Common myeloid progenitor, CD34-positive (primary cell): ENCODE measurements at regions not wholly inside any gene's neighbourhood (a gene's known extent, or its start where the extent isn't known, plus 50 kb on each side); places are given as distances from the start of the nearest gene placed in this dataset.

Source experiments
- CTCF ChIA-PET: fragments of 350-600 bp; sonication (Branson Sonifier 250); formaldehyde crosslinking; loops from one replicate; lab custom pipeline; 2021; ENCODE audit warnings: antibody characterized with exemption; lab: Charles Lee
- POLR2A ChIA-PET: fragments of 350-600 bp; sonication (Branson Sonifier 250); formaldehyde crosslinking; loops from one replicate; lab custom pipeline; 2021; ENCODE audit warnings: antibody characterized with exemption; lab: Charles Lee
- DNase-seq, 3 donors: peaks; one replicate each; pipeline versions ENCODE4 v3.0.0 to v3.0.0-alpha.2; 2013
- H3K27ac ChIP-seq, 2 experiments: 1 replicate in 1 of 2; 2 replicates in 1 of 2; pipeline ENCODE4 v1.7.0; 2013; ENCODE audit warnings: inconsistent platforms in 2 of 2, low read length in 2 of 2, mild to moderate bottlenecking in 2 of 2, low read depth in 1 of 2, moderate library complexity in 1 of 2; ENCODE audit not compliant: severe bottlenecking in 2 of 2, insufficient read depth in 1 of 2, poor library complexity in 1 of 2
- H3K27me3 ChIP-seq, 5 experiments: replicated peaks in 2 of 5; 1 replicate in 3 of 5; 2 replicates in 2 of 5; pipeline versions ENCODE4 v1.6.1 to v1.7.0; 2013; ENCODE audit warnings: low read length in 4 of 5, mild to moderate bottlenecking in 2 of 5, moderate library complexity in 2 of 5, inconsistent platforms in 1 of 5; ENCODE audit not compliant: insufficient read depth in 5 of 5, control insufficient read depth in 4 of 5
- H3K36me3 ChIP-seq, 4 experiments: 1 replicate in 2 of 4; 2 replicates in 2 of 4; pipeline versions ENCODE4 v1.6.1 to v1.7.0; 2013; ENCODE audit warnings: low read length in 3 of 4, control low read depth in 1 of 4, mild to moderate bottlenecking in 1 of 4; ENCODE audit not compliant: control insufficient read depth in 4 of 4, insufficient read depth in 4 of 4
- H3K4me1 ChIP-seq, 4 experiments: 1 replicate in 3 of 4; 2 replicates in 1 of 4; pipeline versions ENCODE4 v1.6.1 to v1.7.1; 2013; ENCODE audit warnings: low read length in 3 of 4, mild to moderate bottlenecking in 3 of 4, control low read depth in 1 of 4, inconsistent platforms in 1 of 4, moderate library complexity in 1 of 4; ENCODE audit not compliant: control insufficient read depth in 4 of 4, insufficient read depth in 4 of 4; ENCODE audit errors: control extremely low read depth in 1 of 4
- H3K4me3 ChIP-seq, 7 experiments: 1 replicate in 4 of 7; 2 replicates in 3 of 7; pipeline versions ENCODE4 v1.5.1 to v1.7.0; 2013; ENCODE audit warnings: mild to moderate bottlenecking in 7 of 7, low read length in 6 of 7, moderate library complexity in 6 of 7, inconsistent platforms in 2 of 7, low read depth in 2 of 7, control low read depth in 1 of 7; ENCODE audit not compliant: insufficient read depth in 4 of 7, control insufficient read depth in 1 of 7; ENCODE audit errors: extremely low read depth in 1 of 7
- H3K9me3 ChIP-seq, 5 experiments: 1 replicate in 4 of 5; 2 replicates in 1 of 5; pipeline versions ENCODE4 v1.6.1 to v1.7.1; 2013; ENCODE audit warnings: low read length in 4 of 5, mild to moderate bottlenecking in 2 of 5, inconsistent platforms in 1 of 5, low read depth in 1 of 5, moderate library complexity in 1 of 5; ENCODE audit not compliant: control insufficient read depth in 4 of 5, insufficient read depth in 2 of 5; ENCODE audit errors: control extremely low read depth in 1 of 5
- WGBS: methylation state at CpG from one replicate; pipeline ENCODE4 v1.1.5; 2013; ENCODE audit not compliant: insufficient coverage; 5-methylcytosine and 5-hydroxymethylcytosine counted together

DNA sequence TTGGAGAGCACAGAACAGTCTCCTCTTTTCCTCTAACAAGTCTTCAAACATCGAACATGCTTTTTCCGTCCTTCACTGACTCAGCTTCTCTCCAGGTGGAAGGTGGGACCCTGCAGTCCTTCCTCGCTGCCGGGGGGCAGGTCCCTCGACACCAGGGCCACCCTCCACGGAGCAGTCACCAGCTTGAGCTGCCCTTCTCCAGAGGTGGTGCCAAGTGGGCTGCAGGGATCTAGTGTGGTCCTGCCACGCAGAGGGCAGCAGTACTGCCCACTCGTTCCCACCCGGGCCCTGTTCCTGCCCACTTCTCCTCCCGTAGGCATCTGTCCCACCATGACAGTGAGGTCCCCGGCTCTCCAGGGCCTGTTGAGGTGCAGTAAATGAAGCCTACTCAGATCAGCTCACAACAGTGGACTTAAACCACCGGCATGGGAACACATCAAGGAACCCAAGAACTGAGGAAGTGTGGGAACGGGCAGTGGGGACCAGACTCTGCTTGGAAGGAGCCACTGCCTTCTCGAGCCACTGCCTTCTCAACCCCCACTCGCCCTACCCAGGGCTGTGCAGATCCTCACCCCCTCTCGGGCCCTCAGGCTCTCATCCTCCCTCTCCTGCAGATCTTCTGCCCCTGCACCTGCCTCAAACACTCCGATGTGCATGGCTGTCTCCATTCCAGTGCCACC lies 153.9 kb downstream of the OAT start:
- no peak for DNase-seq
- no peak overlapping the region for H3K27ac ChIP-seq
- no peaks in the 10 kb centered on the region for H3K4me1 ChIP-seq
- H3K27me3 ChIP-seq, result no peaks in the 10 kb centered on the region
- H3K9me3 ChIP-seq, result no peaks in the 10 kb centered on the region
- H3K4me3 ChIP-seq, result no peak overlapping the region
- H3K36me3 ChIP-seq, result no peaks in the 10 kb centered on the region
- 96% methylated on average over 17 of the region's 17 CpGs for WGBS
- POLR2A ChIA-PET, result no interaction called here
- CTCF ChIA-PET, result interaction anchor here (2.8 kb wide), 1 partner anchor 124 kb away, joined by 9 read pairs; no protein-coding TSS in a partner anchor

DNA sequence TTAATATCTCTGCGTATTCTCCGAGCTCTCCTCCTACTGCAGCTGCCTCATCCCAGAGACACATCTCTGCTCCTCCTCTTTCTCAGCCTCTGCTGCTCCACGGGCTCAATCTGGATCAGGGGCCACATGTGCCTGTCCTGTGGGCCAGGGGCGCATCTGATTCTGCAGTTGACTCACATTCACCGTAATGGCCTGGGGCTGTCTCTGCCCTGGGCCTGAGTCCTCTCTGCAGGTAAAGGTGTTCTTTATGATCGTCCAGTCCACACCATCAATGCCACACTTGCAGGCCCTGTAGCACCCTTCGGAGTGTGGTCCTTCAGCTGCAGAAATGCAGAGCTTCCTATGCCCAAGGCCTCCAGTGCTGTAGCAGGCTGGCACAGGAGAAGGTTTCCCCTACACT lies 154.5 kb downstream of the OAT start:
- Histone ChIP-seq H3K27ac (no peak overlapping the region), H3K27me3 (no peaks in the 10 kb centered on the region), H3K9me3 (peaks cover 0 to 2% (median 0%) of the 10 kb centered on the region in 5 experiments), H3K4me3 (no peak overlapping the region), H3K36me3 (no peaks in the 10 kb centered on the region), H3K4me1 (no peaks in the 10 kb centered on the region)
- DNase-seq, result no peak
- ChIA-PET CTCF (interaction anchor here (2.8 kb wide), 1 partner anchor 125 kb away, joined by 9 read pairs; no protein-coding TSS in a partner anchor), POLR2A (no interaction called here)
- 100% methylated on average over 5 of the region's 7 CpGs for WGBS

DNA sequence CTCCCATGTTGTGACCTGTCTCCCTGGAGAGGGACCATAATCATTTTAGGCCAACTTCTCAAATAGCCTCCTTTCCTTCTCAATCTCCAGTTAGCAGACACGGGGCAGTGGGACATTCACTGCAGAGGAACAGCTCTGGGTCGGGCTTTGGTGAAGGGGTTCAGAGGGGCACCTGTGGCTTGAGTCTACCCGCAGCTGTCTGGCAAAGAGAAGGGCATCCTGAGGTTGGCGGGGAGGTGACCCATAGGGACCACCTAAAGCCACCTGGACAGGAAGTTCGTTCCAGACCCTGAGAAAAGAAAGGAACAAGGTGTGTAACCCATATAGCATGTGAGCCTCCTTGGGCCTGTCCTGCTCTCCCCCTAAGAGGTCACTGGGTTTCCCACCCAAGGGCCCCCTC lies 155.0 kb downstream of the OAT start:
- ChIA-PET CTCF (interaction anchor here (2.8 kb wide), 1 partner anchor 125 kb away, joined by 9 read pairs; no protein-coding TSS in a partner anchor), POLR2A (no interaction called here)
- Histone ChIP-seq H3K4me1 (no peaks in the 10 kb centered on the region), H3K27me3 (no peaks in the 10 kb centered on the region), H3K27ac (no peak overlapping the region), H3K36me3 (no peaks in the 10 kb centered on the region), H3K4me3 (no peak overlapping the region), H3K9me3 (peaks cover 0 to 4% (median 0%) of the 10 kb centered on the region in 5 experiments)
- WGBS, result 98% methylated on average over 4 of the region's 5 CpGs
- DNase-seq, result no peak

DNA sequence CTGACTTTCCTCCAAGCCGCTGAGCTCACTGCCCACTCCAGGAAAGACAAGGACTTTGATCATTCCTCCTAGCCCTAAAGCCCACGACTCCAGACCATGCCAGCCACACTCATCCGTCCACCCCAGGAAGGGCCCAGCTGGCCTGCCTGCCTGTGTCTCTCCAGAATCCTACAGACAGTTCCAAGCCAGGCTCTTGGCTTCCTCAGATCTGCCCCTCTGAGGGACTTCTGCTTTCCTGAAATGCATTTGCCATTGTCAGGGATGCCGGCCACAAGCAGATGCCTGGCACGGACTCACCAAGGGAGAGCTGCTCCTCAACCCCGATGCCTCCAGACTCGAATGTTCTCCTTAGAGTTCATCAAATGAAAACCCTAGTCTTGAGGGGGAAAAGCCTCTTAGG lies 155.8 kb downstream of the OAT start:
- H3K27ac ChIP-seq, result no peak overlapping the region
- H3K9me3 ChIP-seq, result peaks cover 0 to 5% (median 0%) of the 10 kb centered on the region in 5 experiments
- ChIA-PET CTCF (interaction anchor here (1.0 to 2.8 kb wide), 2 partner anchors 25 to 126 kb away, joined by 3 to 9 read pairs; no protein-coding TSS in a partner anchor), POLR2A (no interaction called here)
- H3K27me3 ChIP-seq, result no peaks in the 10 kb centered on the region
- no peaks in the 10 kb centered on the region for H3K4me1 ChIP-seq
- no peak for DNase-seq
- no peaks in the 10 kb centered on the region for H3K36me3 ChIP-seq
- 82% methylated on average over 7 of the region's 7 CpGs for WGBS
- H3K4me3 ChIP-seq, result no peak overlapping the region

DNA sequence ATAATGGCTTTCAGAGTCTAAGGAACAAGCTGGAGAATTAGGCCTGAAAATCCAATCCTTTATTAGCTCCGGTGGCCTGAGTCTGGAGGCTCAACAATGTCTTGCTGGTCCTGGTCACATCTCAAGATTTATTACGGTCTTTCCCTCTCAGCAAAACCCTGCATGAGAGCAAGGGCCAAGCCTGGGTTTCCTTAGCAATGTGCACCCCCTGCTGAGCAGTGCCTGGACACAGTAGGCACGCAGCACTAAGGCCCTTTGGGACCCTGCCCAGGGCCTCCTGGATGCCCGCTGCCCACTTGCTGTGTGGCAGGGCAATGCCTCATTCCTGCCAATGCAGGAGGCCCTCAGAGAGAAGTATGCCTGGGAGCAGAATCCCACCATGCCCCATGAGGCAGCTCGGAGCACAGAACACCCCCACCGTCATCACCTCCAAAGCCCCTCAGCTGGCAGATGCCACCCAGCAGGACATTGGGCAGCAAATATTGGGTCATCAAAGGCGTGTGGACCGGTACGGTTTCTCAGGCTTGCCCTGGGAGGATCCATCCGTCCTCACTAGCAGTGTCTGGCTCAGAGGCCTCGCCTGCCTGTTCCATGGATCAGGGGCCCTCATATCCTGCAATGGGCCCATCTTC lies 156.4 kb downstream of the OAT start:
- Histone ChIP-seq H3K27me3 (no peaks in the 10 kb centered on the region), H3K36me3 (no peaks in the 10 kb centered on the region), H3K27ac (no peak overlapping the region), H3K4me3 (no peak overlapping the region), H3K4me1 (no peaks in the 10 kb centered on the region), H3K9me3 (peaks cover 0 to 5% (median 0%) of the 10 kb centered on the region in 5 experiments)
- ChIA-PET CTCF (interaction anchor here (0.7 to 2.8 kb wide), 4 partner anchors 18 to 265 kb away, joined by 3 to 9 read pairs (median 3); no protein-coding TSS in a partner anchor), POLR2A (no interaction called here)
- WGBS, result 96% methylated on average over 11 of the region's 11 CpGs
- DNase-seq, result no peak

- Histone ChIP-seq H3K27me3 (no peaks in the 10 kb centered on the region), H3K4me1 (no peaks in the 10 kb centered on the region), H3K9me3 (peaks cover 0 to 7% (median 0%) of the 10 kb centered on the region in 5 experiments), H3K36me3 (no peaks in the 10 kb centered on the region), H3K27ac (no peak overlapping the region), H3K4me3 (no peak overlapping the region)
- 95% methylated on average over 7 of the region's 7 CpGs for WGBS
- CTCF ChIA-PET, result interaction anchor here (0.7 to 1.7 kb wide), 12 partner anchors 13 to 263 kb away, joined by 3 to 9 read pairs (median 3); no protein-coding TSS in a partner anchor
- peak; percentile 24 to 67 (median 66) for DNase-seq
- POLR2A ChIA-PET, result no interaction called here
These were observed 159.4 kb downstream of the OAT start for GRCh38 chr10:124259139-124259825.
